PFSK-1 (cell line): ENCODE measurements at regions not wholly inside any gene's neighbourhood (a gene's known extent, or its start where the extent isn't known, plus 50 kb on each side); places are given as distances from the start of the nearest gene placed in this dataset.

Experiments used
- FOXP2 ChIP-seq: optimal IDR thresholded peaks from 2 replicates; pipeline ENCODE3; 2011; ENCODE audit warnings: borderline replicate concordance, control low read depth, inconsistent platforms; ENCODE audit not compliant: insufficient read depth; ENCODE audit errors: extremely low read length, extremely low read depth
- POLR2AphosphoS5 ChIP-seq: IDR thresholded peaks from 2 replicates; pipeline ENCODE4 v1.6.1; 2012; ENCODE audit warnings: low read depth, mild to moderate bottlenecking, control low read depth, low read length, moderate library complexity
- REST ChIP-seq, 2 experiments: IDR thresholded peaks; 2 replicates each; pipeline versions ENCODE4 v1.6.1 to v1.8.0; 2011 to 2012; ENCODE audit warnings: low read depth in 2 of 2, low read length in 2 of 2, control low read depth in 1 of 2, inconsistent platforms in 1 of 2, mild to moderate bottlenecking in 1 of 2, moderate library complexity in 1 of 2; ENCODE audit not compliant: insufficient read depth in 1 of 2
- SIN3A ChIP-seq: IDR thresholded peaks from 2 replicates; pipeline ENCODE4 v1.6.1; 2012; ENCODE audit warnings: mild to moderate bottlenecking, low read length, moderate library complexity, borderline replicate concordance; ENCODE audit not compliant: insufficient read depth
- TAF1 ChIP-seq: IDR thresholded peaks from 2 replicates; pipeline ENCODE4 v1.6.1; 2012; ENCODE audit warnings: low read length, control low read depth, borderline replicate concordance; ENCODE audit not compliant: insufficient read depth

DNA sequence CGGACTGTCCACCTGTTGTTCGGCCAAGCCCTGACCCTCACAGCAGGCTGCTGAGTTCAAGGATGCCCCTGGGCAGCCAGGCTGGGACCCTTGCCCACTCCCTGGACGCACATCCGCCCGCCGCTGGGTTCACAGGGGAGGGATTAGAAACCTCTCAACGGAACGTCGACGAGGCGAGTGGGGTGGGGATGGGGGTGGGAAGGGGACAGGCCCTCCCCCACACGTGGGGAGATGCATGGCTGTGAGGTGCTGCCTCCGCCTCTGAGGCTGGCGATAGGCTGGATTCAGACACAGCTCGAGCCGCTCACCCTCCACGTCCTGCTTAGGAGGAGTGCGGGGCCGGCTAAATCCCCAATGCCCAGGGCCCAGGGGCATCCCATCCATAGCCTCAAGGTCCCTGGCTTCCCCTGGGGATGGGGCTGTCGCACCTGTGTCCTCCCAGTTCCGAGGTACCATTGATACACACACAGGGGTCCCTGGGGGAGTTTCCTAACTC, 90.6 kb upstream of the BHLHE23 start:
- TF ChIP-seq SIN3A (no peak), POLR2AphosphoS5 (no peak), TAF1 (no peak), REST (IDR thresholded peaks at IDR 0.05; ENCODE audit: insufficient read depth in 1 of 2, low read depth in 2 of 2, low read length in 2 of 2) (no peak), FOXP2 (no peak)

DNA sequence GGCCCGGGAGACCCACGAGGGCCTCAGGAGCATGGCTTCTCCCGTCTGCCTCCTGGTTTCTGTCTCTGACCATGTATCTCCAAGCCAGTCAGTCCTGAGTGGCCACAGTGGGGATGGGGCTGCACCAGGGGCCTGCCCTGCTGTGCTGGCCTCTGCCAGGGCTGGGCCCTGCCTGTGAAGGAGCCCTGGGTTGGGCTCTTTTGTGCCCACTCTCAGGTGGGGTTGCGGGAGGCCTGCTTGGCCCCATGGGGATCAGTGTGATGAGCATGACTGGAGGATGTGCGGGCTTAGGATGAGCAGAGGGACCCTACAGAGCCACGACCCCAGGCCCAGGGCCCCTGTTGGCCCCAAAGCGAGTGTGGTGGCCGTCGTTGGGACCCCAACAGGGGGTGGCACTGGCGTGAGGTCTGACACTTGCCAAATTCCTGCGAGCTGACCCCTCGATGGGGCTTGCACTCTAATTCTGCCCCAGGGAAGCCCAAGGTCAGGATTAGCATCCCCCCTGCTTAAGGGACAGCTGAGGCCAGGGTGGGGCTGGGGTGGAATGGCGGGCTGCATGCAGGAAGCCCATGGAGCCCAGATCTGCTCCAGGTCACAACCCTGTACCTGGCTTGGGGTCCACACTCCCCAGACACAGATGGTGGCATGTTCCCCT, 90.0 kb upstream of the BHLHE23 start:
- TF ChIP-seq TAF1, result no peak
- TF ChIP-seq POLR2AphosphoS5, result no peak
- TF ChIP-seq FOXP2, result no peak
- TF ChIP-seq REST (IDR thresholded peaks at IDR 0.05; ENCODE audit: insufficient read depth in 1 of 2, low read depth in 2 of 2, low read length in 2 of 2), result no peak
- no peak for TF ChIP-seq SIN3A

DNA sequence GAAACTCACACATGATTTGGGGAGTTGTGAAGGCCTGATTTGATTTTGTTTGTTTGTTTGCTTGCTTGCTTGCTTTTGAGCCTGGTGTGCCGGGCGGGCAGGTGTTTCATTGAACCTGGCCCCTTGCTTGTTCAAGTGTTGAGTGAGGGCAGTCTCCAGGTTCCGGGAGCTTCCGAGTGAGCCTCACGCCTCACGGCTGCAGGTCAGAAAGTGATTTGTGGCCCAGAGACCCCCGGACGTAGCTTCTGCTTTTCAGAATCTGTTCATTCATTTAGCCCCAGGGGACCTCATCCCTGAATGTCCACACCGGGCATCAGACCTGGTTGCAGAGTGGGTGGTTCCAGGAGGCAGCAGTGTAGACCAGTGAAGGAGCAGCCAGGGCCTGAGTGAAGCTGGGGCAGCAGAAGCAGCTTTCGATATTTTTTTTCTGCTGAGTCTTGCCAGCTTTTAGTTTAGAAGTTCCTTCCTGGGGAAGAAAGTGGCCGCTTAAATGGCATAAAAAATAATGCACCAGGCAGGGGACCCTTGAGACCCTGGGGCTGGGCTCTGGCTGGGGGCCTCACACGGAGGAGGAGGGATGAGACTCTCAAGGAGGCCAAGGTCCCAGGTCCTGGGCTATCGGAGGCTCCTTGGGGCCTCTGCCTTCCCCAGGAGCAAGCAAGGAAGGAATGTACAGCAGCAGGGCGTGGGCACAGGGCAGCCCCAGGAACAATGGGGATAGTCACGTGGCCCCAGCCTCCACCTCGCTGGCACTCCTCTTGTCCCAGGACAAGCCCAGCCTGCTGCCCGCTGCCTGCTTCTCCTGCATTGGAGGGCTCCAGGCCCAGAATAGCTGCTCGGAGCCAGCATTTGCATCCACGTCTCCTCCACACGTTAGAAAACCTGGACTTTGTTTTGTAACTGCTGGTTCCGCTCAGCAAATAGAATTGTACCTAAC, 89.2 kb upstream of the BHLHE23 start:
- TF ChIP-seq FOXP2 (no peak), SIN3A (no peak), TAF1 (no peak), REST (IDR thresholded peaks at IDR 0.05; ENCODE audit: insufficient read depth in 1 of 2, low read depth in 2 of 2, low read length in 2 of 2) (no peak), POLR2AphosphoS5 (no peak)

DNA sequence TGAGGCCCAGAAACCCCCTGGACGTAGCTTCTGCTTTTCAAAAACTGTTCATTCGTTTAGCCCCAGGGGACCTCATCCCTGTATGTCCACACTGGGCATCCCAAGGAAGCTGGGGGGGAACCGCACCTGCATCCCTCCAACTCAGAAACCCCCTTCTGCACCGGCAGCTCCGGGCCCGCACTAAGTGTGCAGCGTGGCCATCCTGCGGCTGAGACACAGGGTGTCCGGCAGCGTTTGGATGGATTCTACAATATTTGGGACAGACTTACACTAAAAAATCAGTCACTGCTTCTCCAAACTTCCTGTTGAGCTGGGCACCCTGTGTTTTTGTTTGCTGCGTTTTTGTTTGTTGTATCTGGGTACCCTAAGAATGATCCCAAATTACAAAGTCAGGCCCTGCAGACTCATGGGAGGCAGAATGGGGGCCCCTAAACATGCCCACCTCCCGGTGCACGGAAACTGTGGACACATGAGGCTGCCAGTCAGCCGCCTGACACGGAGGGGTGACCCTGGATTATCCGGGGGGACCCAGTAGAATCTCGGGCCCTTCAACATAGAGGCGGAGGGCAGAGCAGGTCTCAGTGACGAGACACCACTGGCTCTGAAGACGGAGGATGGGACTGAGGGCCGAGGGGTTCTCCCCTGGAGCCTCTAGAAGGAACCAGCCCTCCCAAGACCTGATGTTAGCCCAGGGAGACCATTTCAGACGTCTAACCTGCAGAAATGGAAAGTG, 88.2 kb upstream of the BHLHE23 start:
- TF ChIP-seq REST (IDR thresholded peaks at IDR 0.05; ENCODE audit: insufficient read depth in 1 of 2, low read depth in 2 of 2, low read length in 2 of 2) (no peak), FOXP2 (no peak), POLR2AphosphoS5 (no peak), TAF1 (no peak), SIN3A (no peak)
